Left ventricle myocardium superior (tissue), 1 donor: ENCODE measurements at regions not wholly inside any gene's neighbourhood (a gene's known extent, or its start where the extent isn't known, plus 50 kb on each side); places are given as distances from the start of the nearest gene placed in this dataset.
"Not testable (repeated sequence)": the region's sequence is repeated elsewhere in the genome, so short reads cannot be mapped to it uniquely, and the experiment has no call there.

ENCODE experiments used
- ATAC-seq: fragments of 200-7000 bp; cut with Tn5 transposase; one replicate; pipeline ENCODE4 v1.9.1; 2020; ENCODE audit warnings: mild to moderate bottlenecking, moderate library complexity
- DNase-seq: peaks from one replicate; pipeline ENCODE4 v3.0.0-alpha.2; 2020
- intact Hi-C: fragments of 100-400 bp; cut with micrococcal nuclease; formaldehyde crosslinking; loops from one replicate; pipeline ENCODE4 v1.11.0; 2022
- donor health status: DM: no; HTN: yes; CAD: no; lungs with severe emphysema.

GRCh38 chr4:132759199-132759780 lies 389.8 kb upstream of the PCDH10 start:
- ATAC-seq (no peak), DNase-seq (no peak)
- intact Hi-C loops: no loop called here

- intact Hi-C loops: no loop called here
- ATAC-seq (no peak), DNase-seq (no peak)
Measured at GRCh38 chr4:132763465-132763864, 385.6 kb upstream of the PCDH10 start.

DNA sequence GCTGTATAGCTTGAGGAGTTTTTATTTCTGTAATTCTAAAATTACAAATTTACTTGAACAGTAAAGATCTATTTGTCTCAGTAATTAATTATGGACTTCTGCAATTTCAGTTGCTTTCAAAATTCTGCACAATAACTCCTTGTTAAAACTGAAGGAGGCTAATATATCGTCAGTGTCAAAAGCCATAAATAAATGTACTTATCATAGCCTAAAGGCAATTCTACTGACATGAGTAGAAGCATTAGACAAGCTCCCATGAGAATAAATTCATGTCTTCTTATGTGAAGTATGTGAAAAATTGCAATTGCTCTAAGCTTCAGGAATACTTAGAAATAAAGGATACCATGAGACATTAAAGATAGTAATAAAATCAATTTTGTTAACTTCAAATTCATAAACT lies 381.2 kb upstream of the PCDH10 start:
- intact Hi-C loops: no loop called here
- no peak for DNase-seq
- ATAC-seq: no peak

DNA sequence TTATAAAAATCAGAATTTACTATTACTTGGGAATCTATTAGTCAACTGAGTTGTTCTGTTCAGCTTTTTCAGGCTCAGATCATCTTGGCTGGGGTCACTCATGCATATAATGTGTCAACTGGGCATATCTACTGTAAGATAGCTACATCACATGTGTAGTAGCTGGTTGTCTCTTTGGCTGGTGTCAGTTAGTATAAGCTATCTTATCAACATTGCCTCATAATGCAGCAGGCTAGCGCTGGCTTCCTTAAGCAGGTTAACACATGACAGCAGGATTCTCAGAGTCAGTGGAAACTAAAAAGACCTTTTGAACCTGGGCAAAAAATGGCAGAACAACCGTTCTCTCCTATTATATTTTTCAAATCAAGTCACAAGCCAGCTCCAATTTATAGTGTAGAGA lies 378.3 kb upstream of the PCDH10 start:
- ATAC-seq (no peak), DNase-seq (no peak)
- intact Hi-C loops: no loop called here

- DNase-seq (no peak), ATAC-seq (no peak)
- intact Hi-C loops: no loop called here
Measured at GRCh38 chr4:132792310-132792709, 356.8 kb upstream of the PCDH10 start.

- intact Hi-C loops: no loop called here
- ATAC-seq: no peak
- no peak for DNase-seq
Measured at GRCh38 chr4:132797856-132798255, 351.2 kb upstream of the PCDH10 start.

DNA sequence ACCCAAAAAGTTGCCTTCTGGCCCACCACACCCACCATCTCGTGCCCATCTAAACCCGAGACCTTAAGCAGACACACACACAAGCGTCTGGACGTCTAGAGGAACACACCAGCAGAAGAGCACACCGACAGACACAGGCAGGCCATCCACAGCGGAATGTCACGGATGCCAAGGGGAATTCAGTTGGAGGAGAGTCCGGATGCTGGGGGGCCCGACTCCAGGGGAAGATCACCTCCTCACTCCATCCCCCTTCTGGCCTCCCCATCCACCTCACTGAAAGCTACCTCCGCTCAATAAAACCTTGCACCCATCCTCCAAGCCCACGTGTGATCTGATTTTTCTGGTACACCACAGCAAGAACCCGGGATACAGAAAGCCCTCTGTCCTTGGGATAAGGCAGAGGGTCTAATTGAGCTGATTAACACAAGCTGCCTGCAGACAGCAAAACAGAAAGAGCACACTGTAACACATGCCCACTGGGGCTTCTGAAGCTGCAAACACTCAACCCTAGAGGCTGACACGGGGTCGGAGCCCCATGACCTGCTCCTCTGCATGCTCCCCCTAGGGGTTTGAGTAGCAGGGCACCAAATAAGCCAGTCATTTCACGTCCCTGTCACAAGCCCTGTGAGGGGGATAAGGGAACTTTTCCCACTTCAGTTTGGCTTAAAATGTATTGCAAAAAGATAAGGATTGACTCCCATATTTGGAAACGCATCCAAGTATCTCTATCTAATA lies 339.6 kb upstream of the PCDH10 start:
- DNase-seq (no peak), ATAC-seq (no peak)
- intact Hi-C loops: no loop called here

- intact Hi-C loops, DNase-seq, ATAC-seq: not testable (repeated sequence)
Measured at GRCh38 chr4:132813061-132813460, 336.0 kb upstream of the PCDH10 start.

- DNase-seq: no peak
- intact Hi-C loops: no loop called here
- ATAC-seq: no peak
Measured at GRCh38 chr4:132818091-132818490, 331.0 kb upstream of the PCDH10 start.

DNA sequence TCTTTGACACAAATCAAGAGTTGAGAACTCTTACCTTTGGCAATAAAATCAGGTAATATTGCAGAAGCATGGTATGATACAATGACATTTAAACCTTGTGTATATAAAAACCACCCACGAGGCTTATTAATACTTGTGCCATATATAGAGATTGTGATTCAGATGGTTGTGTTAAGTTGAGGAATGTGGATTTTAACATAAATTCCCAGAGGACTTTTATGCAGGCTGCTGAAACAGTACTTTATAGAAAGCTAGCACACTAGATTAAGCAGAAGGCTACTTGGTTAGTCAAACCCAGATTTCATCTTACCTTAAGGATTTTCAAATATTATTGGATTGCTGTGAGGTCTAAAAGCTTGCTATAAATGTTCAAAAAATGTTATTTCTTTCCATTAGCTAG lies 325.7 kb upstream of the PCDH10 start:
- intact Hi-C loops: no loop called here
- ATAC-seq (no peak), DNase-seq (no peak)

- intact Hi-C loops: no loop called here
- DNase-seq (no peak), ATAC-seq (no peak)
Measured at GRCh38 chr4:132824761-132825160, 324.3 kb upstream of the PCDH10 start.

- ATAC-seq (no peak), DNase-seq (no peak)
- intact Hi-C loops: no loop called here
Measured at GRCh38 chr4:132827522-132827921, 321.6 kb upstream of the PCDH10 start.

DNA sequence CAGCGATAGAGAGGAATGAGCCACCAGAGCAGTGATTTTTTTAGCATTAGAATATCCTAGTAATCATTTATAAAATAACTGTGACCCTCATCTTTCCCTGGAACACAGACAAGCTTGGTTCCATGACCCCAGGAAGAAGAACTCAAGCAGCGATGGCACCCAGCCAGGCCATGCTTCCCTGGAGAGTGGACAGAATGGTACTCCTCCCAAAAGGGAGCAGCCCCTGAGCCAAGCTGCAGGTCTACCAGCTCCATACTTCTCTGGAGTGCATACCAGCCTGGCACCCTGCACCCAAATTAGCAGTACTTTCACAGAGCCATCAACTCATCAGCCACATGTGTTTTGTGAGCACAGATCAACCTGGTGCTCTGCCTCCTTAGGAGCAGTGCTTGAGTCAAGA lies 310.9 kb upstream of the PCDH10 start:
- DNase-seq (no peak), ATAC-seq (no peak)
- intact Hi-C loops: no loop called here

GRCh38 chr4:132839070-132839469 lies 310.0 kb upstream of the PCDH10 start:
- intact Hi-C loops: no loop called here
- DNase-seq (no peak), ATAC-seq (no peak)

DNA sequence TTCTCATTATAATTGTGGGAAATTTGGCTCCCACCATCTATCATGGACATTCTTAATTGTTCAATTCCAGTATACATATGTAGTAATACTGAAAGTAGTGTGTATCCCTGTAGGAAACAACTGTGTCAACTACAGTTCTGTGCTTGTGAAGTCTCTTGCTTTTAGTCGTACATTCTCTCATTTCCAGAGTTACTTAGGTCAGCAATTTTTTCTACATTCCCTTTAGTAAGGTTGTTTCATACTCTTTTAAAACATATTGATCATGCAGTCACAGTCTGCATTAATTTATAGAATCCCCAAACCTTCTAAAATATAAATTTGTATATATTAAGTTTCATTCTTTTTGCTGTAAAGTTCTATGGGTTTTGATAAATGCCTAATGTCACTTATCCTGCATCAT lies 289.2 kb upstream of the PCDH10 start:
- intact Hi-C loops: no loop called here
- no peak for ATAC-seq
- no peak for DNase-seq

- intact Hi-C loops: no loop called here
- DNase-seq (no peak), ATAC-seq (no peak)
Measured at GRCh38 chr4:132860976-132861375, 288.1 kb upstream of the PCDH10 start.

DNA sequence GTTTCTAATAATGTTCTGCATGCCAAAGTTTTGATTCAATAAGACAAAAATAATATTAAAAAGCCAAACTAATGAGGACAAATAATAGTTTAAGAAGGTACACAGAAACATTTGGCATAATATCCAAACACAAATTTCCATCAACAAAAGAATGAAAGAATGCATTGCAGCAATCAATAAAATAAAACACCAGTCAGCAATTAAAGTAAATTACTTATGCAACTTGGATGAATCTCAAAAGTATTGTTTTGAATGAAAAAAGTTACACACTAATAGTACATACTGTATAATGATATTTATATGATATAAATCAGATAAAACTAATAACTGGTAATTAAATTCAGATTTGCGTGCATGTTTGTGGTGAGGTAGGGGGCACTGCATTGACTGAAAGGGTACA lies 285.5 kb upstream of the PCDH10 start:
- intact Hi-C loops: no loop called here
- no peak for DNase-seq
- ATAC-seq: no peak

GRCh38 chr4:132865458-132865857 lies 283.6 kb upstream of the PCDH10 start:
- DNase-seq (no peak), ATAC-seq (no peak)
- intact Hi-C loops: no loop called here

DNA sequence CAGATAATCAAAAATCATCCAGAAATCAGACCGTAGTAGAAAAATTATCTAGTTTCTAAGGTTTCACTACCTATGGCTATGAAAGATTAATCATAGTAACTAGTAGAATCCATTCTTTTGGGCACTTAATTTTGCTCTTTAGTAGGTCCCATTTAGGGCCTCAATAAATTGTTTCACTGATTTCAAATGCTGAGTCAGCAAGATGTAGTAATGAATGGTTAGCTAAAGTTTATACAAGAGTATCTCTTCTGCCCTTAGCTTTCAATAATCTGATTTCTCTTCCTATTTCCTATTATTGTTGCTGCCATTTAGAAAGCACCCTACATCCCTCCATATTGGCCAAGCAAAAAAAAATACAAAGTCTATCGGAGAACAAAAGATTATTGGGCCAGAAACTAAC lies 283.2 kb upstream of the PCDH10 start:
- intact Hi-C loops: no loop called here
- ATAC-seq: no peak
- DNase-seq: no peak

DNA sequence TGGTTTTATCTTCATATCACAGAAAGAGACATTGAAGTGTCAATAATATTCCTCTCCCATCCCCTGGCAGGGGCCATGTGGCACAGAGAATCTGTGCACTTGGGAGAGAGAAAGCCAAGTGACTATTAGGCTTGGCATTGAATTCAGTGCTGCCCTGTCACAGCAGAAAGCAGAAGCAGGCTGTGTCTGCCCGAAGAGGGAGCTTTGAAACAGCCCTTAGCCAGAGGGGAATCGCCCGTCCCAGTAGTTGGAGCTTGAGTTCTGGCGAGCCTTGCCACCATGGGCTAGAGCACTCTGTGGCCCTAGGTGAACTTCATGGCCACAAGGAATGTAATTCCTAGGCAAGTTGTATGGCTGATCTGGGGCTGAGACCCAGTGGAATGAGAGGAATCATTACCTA lies 282.5 kb upstream of the PCDH10 start:
- DNase-seq (no peak), ATAC-seq (no peak)
- intact Hi-C loops: no loop called here

DNA sequence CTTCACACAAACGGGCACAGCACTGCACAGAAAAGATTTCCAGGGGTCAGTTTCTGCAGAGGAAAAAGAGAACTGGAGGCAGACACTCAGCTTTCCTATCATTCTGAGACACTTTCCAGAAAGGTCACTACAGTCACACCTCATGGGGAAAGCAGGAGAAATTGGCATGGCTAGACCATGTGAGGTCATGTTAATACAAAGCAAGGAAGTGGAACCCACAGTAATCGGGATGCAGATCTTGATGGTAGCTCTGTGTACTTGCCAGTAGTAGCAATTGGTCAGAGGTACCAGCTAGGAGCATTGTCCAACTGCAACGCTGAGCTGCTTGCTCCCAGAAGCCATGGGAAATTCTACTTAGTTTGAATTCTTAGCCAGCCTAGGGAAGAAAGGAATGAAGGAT lies 255.3 kb upstream of the PCDH10 start:
- DNase-seq (no peak), ATAC-seq (no peak)
- intact Hi-C loops: no loop called here
